Thyroid gland (tissue), 4 donors: ENCODE measurements at regions not wholly inside any gene's neighbourhood (a gene's known extent, or its start where the extent isn't known, plus 50 kb on each side); places are given as distances from the start of the nearest gene placed in this dataset.

Experiments
- DNase-seq, 2 donors: peaks; one replicate each; pipeline ENCODE4 v3.0.0-alpha.2; 2019
- H3K27ac ChIP-seq, 3 donors: fragments of 200-600 bp; sonication (generic); 1 replicate in 2 of 3; 2 replicates in 1 of 3; pipeline ENCODE4 v1.5.1; 2016 to 2019; ENCODE audit warnings: mild to moderate bottlenecking in 1 of 3, moderate library complexity in 1 of 3
- H3K27me3 ChIP-seq: fragments of 200-600 bp; sonication (generic); one replicate; pipeline ENCODE4 v1.5.1; 2019
- H3K36me3 ChIP-seq, 2 donors: fragments of 200-600 bp; sonication (generic); one replicate each; pipeline ENCODE4 v1.5.1; 2016 to 2019
- H3K4me1 ChIP-seq, 2 donors: fragments of 200-600 bp; sonication (generic); one replicate each; pipeline ENCODE4 v1.5.1; 2017 to 2019
- H3K4me3 ChIP-seq, 3 donors: fragments of 200-600 bp; sonication (generic); replicated peaks in 1 of 3; 1 replicate in 2 of 3; 2 replicates in 1 of 3; pipeline ENCODE4 v1.5.1; 2016; ENCODE audit warnings: mild to moderate bottlenecking in 1 of 3
- H3K9me3 ChIP-seq: fragments of 200-600 bp; sonication (generic); one replicate; pipeline ENCODE4 v1.5.1; 2017
- CTCF ChIP-seq, 6 experiments: fragments of 200-600 bp in 3 of 6; fragments of 450-650 bp in 3 of 6; sonication (generic) in 3 of 6; IDR thresholded peaks; one replicate each; pipeline ENCODE4 v1.5.1; 2016 to 2019; ENCODE audit warnings: antibody characterized with exemption in 6 of 6, mild to moderate bottlenecking in 2 of 6, inconsistent platforms in 1 of 6, moderate library complexity in 1 of 6
- POLR2A ChIP-seq, 2 donors: fragments of 450-650 bp; IDR thresholded peaks; one replicate each; pipeline ENCODE4 v1.6.1; 2017; ENCODE audit warnings: antibody characterized with exemption in 2 of 2, mild to moderate bottlenecking in 2 of 2, moderate library complexity in 1 of 2
- WGBS, 2 donors: methylation state at CpG; one replicate each; pipeline ENCODE4 v1.1.5; 2017; 5-methylcytosine and 5-hydroxymethylcytosine counted together
- intact Hi-C: fragments of 100-400 bp; cut with DNase I; formaldehyde crosslinking; loops from one replicate; pipeline ENCODE4 v1.15.1; 2023

- H3K4me3 ChIP-seq: no peak overlapping the region
- H3K27ac ChIP-seq: peak overlapping the region in 1 of 3 donors; percentile 56
- intact Hi-C loops: loop anchor here (10.0 kb wide), 1 partner anchor 932 kb away; no protein-coding TSS in a partner anchor
- H3K9me3 ChIP-seq: no peaks in the 10 kb centered on the region
- 24 to 28% methylated on average over 3 of the region's 3 CpGs for WGBS, 2 donors
- TF ChIP-seq POLR2A (IDR thresholded peaks at IDR 0.05): no peak
- peak; percentile 50 to 87 (median 61) for TF ChIP-seq CTCF (IDR thresholded peaks at IDR 0.05)
- no peaks in the 10 kb centered on the region for H3K27me3 ChIP-seq
- H3K4me1 ChIP-seq: peaks cover 0 to 9% of the 10 kb centered on the region in 2 donors
- peak; percentile 62 for DNase-seq
- no peaks in the 10 kb centered on the region for H3K36me3 ChIP-seq
These were observed 80.3 kb upstream of the HTR1E start for GRCh38 chr6:86856937-86857563.

GRCh38 chr6:86856379-86856778, 80.9 kb upstream of the HTR1E start:
- Histone ChIP-seq H3K27ac (peak overlapping the region in 1 of 3 donors; percentile 32), H3K36me3 (no peaks in the 10 kb centered on the region), H3K4me3 (no peak overlapping the region), H3K27me3 (no peaks in the 10 kb centered on the region), H3K4me1 (peaks cover 0 to 9% of the 10 kb centered on the region in 2 donors), H3K9me3 (no peaks in the 10 kb centered on the region)
- intact Hi-C loops: loop anchor here (10.0 kb wide), 1 partner anchor 932 kb away; no protein-coding TSS in a partner anchor
- DNase-seq: no peak
- TF ChIP-seq POLR2A (IDR thresholded peaks at IDR 0.05): no peak
- no peak for TF ChIP-seq CTCF (IDR thresholded peaks at IDR 0.05)

- Histone ChIP-seq H3K9me3 (no peaks in the 10 kb centered on the region), H3K36me3 (no peaks in the 10 kb centered on the region), H3K27me3 (no peaks in the 10 kb centered on the region), H3K4me1 (peaks cover 0 to 9% of the 10 kb centered on the region in 2 donors), H3K27ac (peak overlapping the region in 1 of 3 donors; percentile 25), H3K4me3 (no peak overlapping the region)
- no peak for DNase-seq
- intact Hi-C loops: no loop called here
- no peak for TF ChIP-seq POLR2A (IDR thresholded peaks at IDR 0.05)
- TF ChIP-seq CTCF (IDR thresholded peaks at IDR 0.05): no peak
These were observed 88.3 kb upstream of the HTR1E start for GRCh38 chr6:86848986-86849385.

- H3K4me3 ChIP-seq: no peak overlapping the region
- H3K36me3 ChIP-seq: no peaks in the 10 kb centered on the region
- no peaks in the 10 kb centered on the region for H3K27me3 ChIP-seq
- no peak overlapping the region for H3K27ac ChIP-seq
- no peaks in the 10 kb centered on the region for H3K4me1 ChIP-seq
- no peak for DNase-seq
- TF ChIP-seq POLR2A (IDR thresholded peaks at IDR 0.05) (no peak), CTCF (IDR thresholded peaks at IDR 0.05) (no peak)
- intact Hi-C loops: no loop called here
- H3K9me3 ChIP-seq: no peaks in the 10 kb centered on the region
These were observed 104.6 kb upstream of the HTR1E start for GRCh38 chr6:86832686-86833085.

- no peaks in the 10 kb centered on the region for H3K9me3 ChIP-seq
- no peak overlapping the region for H3K27ac ChIP-seq
- TF ChIP-seq POLR2A (IDR thresholded peaks at IDR 0.05) (no peak), CTCF (IDR thresholded peaks at IDR 0.05) (no peak)
- no peaks in the 10 kb centered on the region for H3K4me1 ChIP-seq
- WGBS, 2 donors: 71 to 72% methylated on average over 3 of the region's 3 CpGs
- no peaks in the 10 kb centered on the region for H3K36me3 ChIP-seq
- intact Hi-C loops: no loop called here
- DNase-seq: no peak
- no peaks in the 10 kb centered on the region for H3K27me3 ChIP-seq
- no peak overlapping the region for H3K4me3 ChIP-seq
These were observed 111.9 kb upstream of the HTR1E start for GRCh38 chr6:86825436-86825835.
